RWPE1 (cell line): ENCODE measurements at regions not wholly inside any gene's neighbourhood (a gene's known extent, or its start where the extent isn't known, plus 50 kb on each side); places are given as distances from the start of the nearest gene placed in this dataset.

Experiments used
- CTCF ChIA-PET: fragments of 350-600 bp; sonication (Branson Sonifier 250); formaldehyde crosslinking; extraction: SDS; loops from one replicate; lab custom pipeline; 2021; lab: Yijun Ruan, JAX
- POLR2A ChIA-PET: fragments of 400-600 bp; formaldehyde crosslinking; extraction: SDS; loops from one replicate; lab custom pipeline; 2020; ENCODE audit warnings: antibody characterized with exemption; ENCODE audit not compliant: low non-redundant PET; lab: Yijun Ruan, JAX
- DNase-seq: peaks from one replicate; pipeline ENCODE4 v3.0.0; 2012; ENCODE audit warnings: low spot score
- H3K27ac ChIP-seq: fragments of 450-650 bp; 2 replicates; pipeline ENCODE4 v1.5.1; 2017
- TF ChIP-seq, protein P1 (sequence below): fragments of 450-650 bp; conservative IDR thresholded peaks from 2 replicates; pipeline ENCODE4 v1.5.1; 2017; ENCODE audit warnings: low read depth, mild to moderate bottlenecking

DNA sequence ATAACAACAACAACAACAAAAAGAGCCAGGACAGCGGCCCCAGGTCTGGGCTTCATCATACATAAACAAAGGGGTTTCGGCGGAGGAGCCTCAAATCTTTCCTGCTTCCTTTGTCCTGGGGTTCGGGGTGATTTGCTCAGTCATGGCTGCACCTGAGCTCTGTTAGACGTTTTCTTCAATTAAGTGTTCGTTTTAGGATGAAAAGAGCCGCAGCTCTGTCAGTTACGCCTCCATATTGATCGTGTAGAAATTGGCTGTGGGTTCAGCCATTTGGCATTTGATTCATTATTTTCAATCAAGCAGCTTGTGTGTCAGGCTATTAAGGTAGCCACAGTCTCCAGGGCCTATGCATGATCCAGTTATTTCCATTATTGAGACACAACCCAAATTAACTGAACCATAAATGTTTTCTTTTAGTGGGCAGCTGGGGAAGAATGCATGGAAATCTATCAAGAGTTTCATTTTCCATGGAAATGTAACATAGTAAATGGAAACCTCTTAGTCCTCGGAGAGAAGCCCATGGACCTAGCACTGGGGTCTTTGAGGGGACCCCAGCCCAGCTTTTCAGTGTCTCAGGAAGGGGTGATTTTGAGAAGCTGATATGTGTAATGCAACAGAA lies 370.0 kb upstream of the C1orf174 start:
- ChIA-PET POLR2A (no interaction called here), CTCF (no interaction called here)
- DNase-seq = no peak
- TF ChIP-seq, protein P1, sequence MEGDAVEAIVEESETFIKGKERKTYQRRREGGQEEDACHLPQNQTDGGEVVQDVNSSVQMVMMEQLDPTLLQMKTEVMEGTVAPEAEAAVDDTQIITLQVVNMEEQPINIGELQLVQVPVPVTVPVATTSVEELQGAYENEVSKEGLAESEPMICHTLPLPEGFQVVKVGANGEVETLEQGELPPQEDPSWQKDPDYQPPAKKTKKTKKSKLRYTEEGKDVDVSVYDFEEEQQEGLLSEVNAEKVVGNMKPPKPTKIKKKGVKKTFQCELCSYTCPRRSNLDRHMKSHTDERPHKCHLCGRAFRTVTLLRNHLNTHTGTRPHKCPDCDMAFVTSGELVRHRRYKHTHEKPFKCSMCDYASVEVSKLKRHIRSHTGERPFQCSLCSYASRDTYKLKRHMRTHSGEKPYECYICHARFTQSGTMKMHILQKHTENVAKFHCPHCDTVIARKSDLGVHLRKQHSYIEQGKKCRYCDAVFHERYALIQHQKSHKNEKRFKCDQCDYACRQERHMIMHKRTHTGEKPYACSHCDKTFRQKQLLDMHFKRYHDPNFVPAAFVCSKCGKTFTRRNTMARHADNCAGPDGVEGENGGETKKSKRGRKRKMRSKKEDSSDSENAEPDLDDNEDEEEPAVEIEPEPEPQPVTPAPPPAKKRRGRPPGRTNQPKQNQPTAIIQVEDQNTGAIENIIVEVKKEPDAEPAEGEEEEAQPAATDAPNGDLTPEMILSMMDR = no peak
- H3K27ac ChIP-seq = no peak overlapping the region

DNA sequence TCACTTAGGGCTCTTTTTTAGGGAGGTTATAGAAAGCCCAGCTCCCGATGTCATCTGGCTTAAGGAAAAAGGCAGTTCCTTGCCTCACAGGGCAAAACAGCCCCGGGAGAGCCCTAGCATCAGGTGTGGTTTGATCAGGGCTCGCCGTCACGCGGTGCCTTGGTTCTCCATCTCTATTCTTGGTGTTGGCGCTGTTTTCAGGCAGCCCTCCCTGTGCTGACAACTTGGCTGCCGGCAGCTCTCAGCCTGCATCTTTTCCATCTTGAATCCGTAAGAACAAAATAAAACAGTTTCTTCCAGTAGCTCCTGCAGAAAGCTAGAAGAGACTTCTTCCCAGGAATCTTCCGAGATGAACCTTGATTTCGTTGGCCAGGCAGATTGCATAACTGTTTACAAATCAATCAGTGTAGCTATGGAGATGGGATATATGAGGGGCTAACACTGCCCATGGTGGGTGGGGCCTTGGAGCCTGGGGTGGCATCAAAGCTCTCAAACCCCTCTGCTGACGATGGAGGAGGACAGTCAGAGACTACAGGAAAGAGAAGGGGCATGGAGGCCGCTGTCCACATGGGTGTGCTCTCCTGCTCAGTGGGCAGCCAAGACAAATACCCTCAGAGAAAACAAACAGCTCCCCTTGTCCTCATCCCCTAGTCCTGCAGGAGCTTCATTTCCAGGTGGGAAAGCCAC lies 370.7 kb upstream of the C1orf174 start:
- DNase-seq = no peak
- ChIA-PET POLR2A (no interaction called here), CTCF (interaction anchor here (0.6 kb wide), 1 partner anchor 14 kb away, joined by 3 read pairs; no protein-coding TSS in a partner anchor)
- H3K27ac ChIP-seq = no peak overlapping the region
- TF ChIP-seq, protein P1 = no peak

DNA sequence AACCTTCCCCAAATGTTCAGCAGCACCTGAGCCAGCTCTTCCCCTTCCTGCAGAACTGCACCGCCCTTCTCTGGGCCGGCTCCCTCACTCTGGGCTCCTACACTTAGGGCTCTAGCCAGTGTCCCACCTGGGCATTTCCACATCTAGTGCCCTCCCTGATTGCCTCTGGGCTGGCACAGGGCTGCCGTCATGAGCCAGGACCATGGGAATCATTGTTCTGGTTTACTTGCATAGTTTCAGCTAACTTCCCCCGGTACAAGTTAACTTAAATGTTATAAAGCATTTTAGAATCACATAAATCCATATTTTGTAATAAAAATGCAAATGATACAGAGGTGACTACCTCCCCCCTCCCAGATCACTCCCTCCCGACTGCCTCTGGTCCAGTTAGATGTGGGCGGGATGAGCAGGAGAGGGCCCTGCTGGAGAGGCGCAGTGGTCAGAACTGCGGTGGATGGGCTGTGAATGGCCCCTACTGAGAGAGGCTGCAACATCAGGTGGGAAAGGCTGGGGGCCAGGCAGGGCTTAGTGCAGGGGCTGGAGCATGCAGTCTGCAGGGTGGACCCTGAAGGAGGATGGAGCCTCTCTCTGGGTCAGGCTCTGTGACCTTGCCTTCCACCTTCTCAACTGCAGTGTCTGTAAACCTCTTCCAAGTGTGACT lies 371.4 kb upstream of the C1orf174 start:
- ChIA-PET POLR2A (no interaction called here), CTCF (no interaction called here)
- TF ChIP-seq, protein P1 = no peak
- no peak for DNase-seq
- no peak overlapping the region for H3K27ac ChIP-seq

DNA sequence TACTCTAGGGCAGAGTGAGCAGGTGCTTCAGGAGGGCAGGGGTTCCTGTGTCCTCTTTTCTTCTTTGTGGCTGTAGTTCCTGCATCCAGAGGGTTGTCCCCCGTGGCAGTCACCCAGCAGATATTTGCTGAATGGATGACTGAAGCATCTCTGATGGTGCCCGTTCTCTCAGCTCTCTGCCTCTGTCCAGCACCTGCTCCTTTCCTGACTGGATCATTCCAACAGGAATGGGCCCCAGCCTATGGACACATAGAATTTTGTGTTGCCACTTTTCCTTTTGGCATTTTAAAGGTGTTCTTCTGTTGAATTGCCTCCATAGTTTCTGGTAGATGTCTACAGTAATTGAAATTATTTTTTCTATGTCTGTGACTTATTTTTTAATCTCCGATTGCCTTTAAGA lies 372.5 kb upstream of the C1orf174 start:
- POLR2A ChIA-PET = no interaction called here
- no peak overlapping the region for H3K27ac ChIP-seq
- DNase-seq = no peak
- TF ChIP-seq, protein P1 = no peak
- CTCF ChIA-PET = no interaction called here

DNA sequence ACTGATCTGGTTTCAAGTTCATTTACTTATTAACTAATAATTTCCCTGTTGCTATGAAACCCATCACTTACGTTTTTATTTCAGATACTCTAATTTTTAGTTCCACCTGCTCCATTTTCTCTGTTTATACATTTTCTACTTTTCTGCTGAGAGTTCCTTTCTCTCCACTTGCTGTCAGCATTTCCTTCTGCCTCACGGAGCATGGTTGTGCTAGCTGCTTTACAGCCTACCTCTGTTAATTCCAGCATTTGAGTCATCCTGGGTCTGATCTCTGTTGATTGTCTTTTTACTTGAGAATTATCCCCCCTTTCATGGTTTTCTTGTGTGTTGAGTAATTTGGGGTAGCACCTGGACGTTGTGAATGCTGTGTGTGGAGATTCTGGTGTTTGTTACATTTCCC lies 373.2 kb upstream of the C1orf174 start:
- no peak overlapping the region for H3K27ac ChIP-seq
- TF ChIP-seq, protein P1 = no peak
- POLR2A ChIA-PET = no interaction called here
- DNase-seq = no peak
- CTCF ChIA-PET = no interaction called here

DNA sequence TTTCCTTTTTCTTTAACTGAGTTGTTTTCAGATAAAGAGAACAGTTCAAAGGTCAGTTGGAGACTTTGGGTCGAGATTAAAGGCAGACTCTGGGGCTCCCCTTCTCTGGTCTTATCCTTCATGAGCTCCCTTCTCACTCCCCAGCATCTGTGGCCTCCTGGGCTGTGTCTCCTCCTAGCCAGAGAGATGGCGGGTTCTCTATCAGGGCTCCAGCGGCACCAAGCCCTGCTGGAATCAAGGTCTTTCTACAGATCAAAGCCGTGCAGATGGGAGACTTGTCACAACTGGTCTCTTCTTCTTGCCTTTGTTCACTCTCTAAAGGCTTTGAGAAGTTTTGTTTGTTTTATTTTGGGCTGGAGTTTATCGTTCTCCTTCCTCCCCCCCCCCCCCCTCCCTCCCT lies 373.7 kb upstream of the C1orf174 start:
- POLR2A ChIA-PET = no interaction called here
- CTCF ChIA-PET = no interaction called here
- H3K27ac ChIP-seq = no peak overlapping the region

More for the DNA sequence above, 373.7 kb upstream of the C1orf174 start:
- no peak for DNase-seq
- TF ChIP-seq, protein P1 = no peak
